PFSK-1 (cell line): ENCODE measurements at regions not wholly inside any gene's neighbourhood (a gene's known extent, or its start where the extent isn't known, plus 50 kb on each side); places are given as distances from the start of the nearest gene placed in this dataset.

ENCODE experiments used
- POLR2AphosphoS5 ChIP-seq: IDR thresholded peaks from 2 replicates; pipeline ENCODE4 v1.6.1; 2012; ENCODE audit warnings: low read depth, mild to moderate bottlenecking, control low read depth, low read length, moderate library complexity
- SIN3A ChIP-seq: IDR thresholded peaks from 2 replicates; pipeline ENCODE4 v1.6.1; 2012; ENCODE audit warnings: mild to moderate bottlenecking, low read length, moderate library complexity, borderline replicate concordance; ENCODE audit not compliant: insufficient read depth
- TF ChIP-seq, protein P1 (sequence below), 2 experiments: IDR thresholded peaks; 2 replicates each; pipeline versions ENCODE4 v1.6.1 to v1.8.0; 2011 to 2012; ENCODE audit warnings: low read depth in 2 of 2, low read length in 2 of 2, control low read depth in 1 of 2, inconsistent platforms in 1 of 2, mild to moderate bottlenecking in 1 of 2, moderate library complexity in 1 of 2; ENCODE audit not compliant: insufficient read depth in 1 of 2

- TF ChIP-seq POLR2AphosphoS5: no peak
- no peak for TF ChIP-seq SIN3A
- TF ChIP-seq, protein P1, sequence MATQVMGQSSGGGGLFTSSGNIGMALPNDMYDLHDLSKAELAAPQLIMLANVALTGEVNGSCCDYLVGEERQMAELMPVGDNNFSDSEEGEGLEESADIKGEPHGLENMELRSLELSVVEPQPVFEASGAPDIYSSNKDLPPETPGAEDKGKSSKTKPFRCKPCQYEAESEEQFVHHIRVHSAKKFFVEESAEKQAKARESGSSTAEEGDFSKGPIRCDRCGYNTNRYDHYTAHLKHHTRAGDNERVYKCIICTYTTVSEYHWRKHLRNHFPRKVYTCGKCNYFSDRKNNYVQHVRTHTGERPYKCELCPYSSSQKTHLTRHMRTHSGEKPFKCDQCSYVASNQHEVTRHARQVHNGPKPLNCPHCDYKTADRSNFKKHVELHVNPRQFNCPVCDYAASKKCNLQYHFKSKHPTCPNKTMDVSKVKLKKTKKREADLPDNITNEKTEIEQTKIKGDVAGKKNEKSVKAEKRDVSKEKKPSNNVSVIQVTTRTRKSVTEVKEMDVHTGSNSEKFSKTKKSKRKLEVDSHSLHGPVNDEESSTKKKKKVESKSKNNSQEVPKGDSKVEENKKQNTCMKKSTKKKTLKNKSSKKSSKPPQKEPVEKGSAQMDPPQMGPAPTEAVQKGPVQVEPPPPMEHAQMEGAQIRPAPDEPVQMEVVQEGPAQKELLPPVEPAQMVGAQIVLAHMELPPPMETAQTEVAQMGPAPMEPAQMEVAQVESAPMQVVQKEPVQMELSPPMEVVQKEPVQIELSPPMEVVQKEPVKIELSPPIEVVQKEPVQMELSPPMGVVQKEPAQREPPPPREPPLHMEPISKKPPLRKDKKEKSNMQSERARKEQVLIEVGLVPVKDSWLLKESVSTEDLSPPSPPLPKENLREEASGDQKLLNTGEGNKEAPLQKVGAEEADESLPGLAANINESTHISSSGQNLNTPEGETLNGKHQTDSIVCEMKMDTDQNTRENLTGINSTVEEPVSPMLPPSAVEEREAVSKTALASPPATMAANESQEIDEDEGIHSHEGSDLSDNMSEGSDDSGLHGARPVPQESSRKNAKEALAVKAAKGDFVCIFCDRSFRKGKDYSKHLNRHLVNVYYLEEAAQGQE (IDR thresholded peaks at IDR 0.05; ENCODE audit: insufficient read depth in 1 of 2, low read depth in 2 of 2, low read length in 2 of 2): no peak
Observed at GRCh38 chr6:2582268-2582667, 168.5 kb downstream of the MYLK4 start.
